ENCODE measurements at regions not wholly inside any gene's neighbourhood (a gene's known extent, or its start where the extent isn't known, plus 50 kb on each side); places are given as distances from the start of the nearest gene placed in this dataset.

DNA sequence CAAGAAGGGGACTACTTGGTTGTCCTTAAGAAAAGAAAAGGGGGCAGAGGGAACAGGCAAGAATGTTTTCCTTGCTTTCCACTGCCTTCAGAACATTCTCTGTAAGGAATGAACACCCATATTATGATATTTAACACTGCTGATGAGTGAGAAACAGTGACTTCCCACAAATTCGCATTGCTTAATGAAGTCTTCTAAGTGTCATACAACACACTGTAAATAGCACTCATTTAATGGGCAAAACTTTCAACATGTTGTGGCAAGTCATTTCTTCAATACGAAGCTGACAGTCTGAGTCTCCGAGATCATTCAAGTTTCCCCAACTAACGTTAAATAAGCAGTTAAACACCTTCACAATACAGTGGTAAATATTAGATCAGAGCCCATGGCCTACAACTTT, 464.4 kb downstream of the SHQ1 start:
- TF ChIP-seq, protein P1, sequence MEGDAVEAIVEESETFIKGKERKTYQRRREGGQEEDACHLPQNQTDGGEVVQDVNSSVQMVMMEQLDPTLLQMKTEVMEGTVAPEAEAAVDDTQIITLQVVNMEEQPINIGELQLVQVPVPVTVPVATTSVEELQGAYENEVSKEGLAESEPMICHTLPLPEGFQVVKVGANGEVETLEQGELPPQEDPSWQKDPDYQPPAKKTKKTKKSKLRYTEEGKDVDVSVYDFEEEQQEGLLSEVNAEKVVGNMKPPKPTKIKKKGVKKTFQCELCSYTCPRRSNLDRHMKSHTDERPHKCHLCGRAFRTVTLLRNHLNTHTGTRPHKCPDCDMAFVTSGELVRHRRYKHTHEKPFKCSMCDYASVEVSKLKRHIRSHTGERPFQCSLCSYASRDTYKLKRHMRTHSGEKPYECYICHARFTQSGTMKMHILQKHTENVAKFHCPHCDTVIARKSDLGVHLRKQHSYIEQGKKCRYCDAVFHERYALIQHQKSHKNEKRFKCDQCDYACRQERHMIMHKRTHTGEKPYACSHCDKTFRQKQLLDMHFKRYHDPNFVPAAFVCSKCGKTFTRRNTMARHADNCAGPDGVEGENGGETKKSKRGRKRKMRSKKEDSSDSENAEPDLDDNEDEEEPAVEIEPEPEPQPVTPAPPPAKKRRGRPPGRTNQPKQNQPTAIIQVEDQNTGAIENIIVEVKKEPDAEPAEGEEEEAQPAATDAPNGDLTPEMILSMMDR (IDR thresholded peaks at IDR 0.05 in 4 of 5, conservative IDR thresholded peaks at IDR 0.05 in 1 of 5) = no peak
- TF ChIP-seq POLR2A (IDR thresholded peaks at IDR 0.05) = no peak

All from gastrocnemius medialis (tissue), 4 donors.